Hematopoietic multipotent progenitor cell treated with erythropoietin and hydrocortisone succinate and interleukin-3 and kit ligand, for 15 days (in vitro differentiated cells): ENCODE measurements at regions not wholly inside any gene's neighbourhood (a gene's known extent, or its start where the extent isn't known, plus 50 kb on each side); places are given as distances from the start of the nearest gene placed in this dataset.

Experiments
- DNase-seq: peaks from one replicate; pipeline ENCODE4 v3.0.0-alpha.2; 2015; ENCODE audit warnings: low spot score

DNA sequence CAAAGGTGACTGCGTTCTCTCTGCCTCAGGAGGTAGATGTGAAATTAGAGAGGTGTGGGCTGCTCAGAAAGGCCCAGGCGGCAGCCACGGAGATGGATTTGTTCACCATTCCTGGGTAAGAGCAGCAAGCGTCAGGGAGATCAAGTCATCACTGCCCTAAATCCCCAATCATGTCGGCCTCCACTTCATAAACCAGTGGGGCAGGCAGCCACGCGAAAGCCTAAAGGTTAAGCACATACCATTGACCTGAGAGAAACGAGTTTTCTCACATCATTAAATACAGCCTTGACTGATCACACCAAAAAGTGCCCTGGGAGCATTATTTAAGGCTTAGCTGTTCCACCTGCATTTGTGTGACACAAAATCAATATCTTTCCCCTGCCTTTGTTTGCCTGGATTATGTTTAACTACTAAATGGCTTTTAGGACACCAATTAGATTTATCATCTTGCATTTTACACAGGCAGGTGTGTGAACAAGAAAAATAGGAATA, 50.7 kb upstream of the FOXB1 start:
- DNase-seq: no peak

DNA sequence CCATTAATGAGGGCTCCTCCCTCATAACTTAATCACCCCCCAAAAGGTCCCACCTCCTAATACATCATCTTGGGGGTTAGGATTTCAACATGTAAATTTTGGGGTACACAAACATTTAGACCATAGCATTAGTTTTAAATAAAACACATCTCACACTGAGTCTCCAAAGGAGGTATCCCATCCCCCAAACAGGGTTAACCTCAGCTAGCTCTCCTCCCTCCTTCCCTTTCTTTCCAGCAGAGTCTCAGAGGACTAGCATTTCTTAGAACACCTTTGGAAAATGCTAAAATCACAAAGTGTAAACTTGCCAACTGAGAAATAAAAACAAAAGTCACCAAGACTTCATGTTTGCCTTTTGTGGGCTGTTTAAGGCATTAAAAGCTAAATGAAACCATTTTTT, 51.2 kb upstream of the FOXB1 start:
- no peak for DNase-seq

DNA sequence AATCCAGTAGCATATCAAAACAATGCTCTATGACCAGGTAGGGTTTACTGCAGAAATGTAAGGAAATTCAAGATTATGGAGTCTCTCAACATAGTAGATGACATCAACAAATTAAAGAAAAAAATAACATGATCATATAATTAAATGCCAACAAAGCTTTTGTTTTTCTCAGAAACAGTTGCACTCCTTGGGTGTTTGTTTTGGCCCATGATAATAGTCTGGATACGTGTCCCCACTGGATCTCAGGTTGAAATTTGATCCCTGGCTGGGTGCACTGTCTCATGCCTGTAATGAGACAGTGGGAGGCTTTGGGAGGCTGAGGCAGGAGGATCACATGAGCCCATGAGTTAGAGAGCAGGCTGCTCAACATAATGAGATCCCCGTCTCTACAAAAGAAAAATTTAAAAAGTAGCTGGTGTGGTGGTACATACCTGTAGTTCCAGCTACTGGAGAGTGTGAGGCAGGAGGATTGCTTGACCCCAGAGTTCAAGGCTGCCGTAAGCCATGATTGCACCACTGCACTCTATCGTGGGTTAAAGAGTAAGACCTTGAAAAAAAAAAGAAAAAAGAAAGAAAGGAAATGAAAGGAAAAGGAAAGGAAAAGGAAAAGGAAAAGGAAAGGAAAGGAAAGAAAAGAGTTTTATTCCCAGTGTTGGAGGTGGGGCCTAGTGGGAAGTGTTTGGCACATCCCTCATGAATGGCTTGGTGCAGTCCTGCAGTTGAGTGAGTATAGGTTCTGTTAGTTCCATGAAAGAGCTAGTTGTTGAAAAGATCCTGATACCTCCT, 53.3 kb upstream of the FOXB1 start:
- no peak for DNase-seq

DNA sequence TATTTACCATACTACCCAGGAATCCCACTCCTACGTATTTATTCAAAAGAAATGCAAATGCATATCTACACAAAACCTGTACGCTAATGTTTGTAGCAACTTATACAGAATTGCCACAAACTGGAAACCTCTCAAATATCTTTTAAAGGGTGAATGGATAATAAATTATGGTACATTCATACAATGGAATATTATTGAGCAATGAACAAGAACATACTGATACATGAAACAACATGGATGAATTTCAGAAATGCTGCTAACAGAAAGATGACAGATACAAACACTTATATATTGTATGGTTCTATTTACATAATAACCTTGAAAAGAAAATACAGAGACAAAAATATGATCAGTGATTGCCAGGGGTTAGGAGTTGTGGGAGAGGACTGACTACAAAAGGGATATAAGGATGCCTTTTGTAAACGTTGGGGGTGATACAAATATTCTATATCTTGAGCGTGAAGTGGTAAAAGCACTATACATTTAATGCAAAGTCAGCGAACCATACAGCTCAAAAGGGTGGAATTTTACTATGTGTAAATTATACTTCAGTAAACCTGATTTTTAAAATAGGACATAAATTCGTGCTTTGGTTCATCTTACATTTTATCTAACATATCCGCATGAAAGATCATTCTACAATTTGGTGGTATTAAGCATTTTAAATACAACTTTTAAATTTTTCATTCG, 55.0 kb upstream of the FOXB1 start:
- DNase-seq: no peak

GRCh38 chr15:59946084-59946483, 58.0 kb upstream of the FOXB1 start:
- no peak for DNase-seq

GRCh38 chr15:59945036-59945435, 59.1 kb upstream of the FOXB1 start:
- DNase-seq: no peak

GRCh38 chr15:59941612-59942011, 62.5 kb upstream of the FOXB1 start:
- no peak for DNase-seq

- DNase-seq: no peak
These were observed 63.2 kb upstream of the FOXB1 start for GRCh38 chr15:59940928-59941327.

DNA sequence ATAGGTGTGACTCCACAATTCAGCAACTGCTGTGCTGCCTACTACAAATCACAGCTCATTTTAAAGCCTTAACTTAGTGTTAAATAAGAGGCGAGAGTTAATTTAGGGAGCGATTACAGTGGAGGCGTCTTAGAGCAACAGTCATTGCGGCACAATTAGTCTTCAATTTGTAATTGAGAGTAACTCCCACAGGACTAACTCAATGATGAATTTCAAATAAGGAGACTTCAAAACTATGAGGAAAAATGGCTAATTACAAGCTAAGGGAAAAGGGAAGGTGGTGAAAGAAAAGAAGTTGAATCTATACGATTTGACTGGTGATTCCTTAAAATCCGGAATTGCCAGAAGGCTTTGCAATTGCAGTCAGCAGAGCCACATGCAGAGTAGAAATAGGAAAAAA, 63.7 kb upstream of the FOXB1 start:
- no peak for DNase-seq

DNA sequence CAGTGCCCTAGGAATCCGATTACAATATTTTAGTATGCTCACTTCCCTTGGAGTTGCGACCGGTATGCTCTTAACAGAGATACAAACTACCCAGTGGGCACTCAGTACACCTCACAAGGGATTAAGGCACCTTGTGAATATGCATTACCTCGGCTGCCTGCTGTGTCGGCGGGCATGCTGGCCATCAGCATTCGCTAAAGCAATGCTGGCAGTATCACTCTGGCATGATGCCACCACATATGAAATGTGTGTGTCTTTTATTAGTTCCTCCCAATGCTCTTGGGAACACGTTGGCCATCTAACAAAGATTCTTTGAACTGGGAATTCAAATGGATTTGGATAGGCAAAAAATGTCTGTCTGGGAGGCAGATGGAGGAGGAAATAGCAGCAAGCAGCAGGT, 67.4 kb upstream of the FOXB1 start:
- DNase-seq: no peak

GRCh38 chr15:59933607-59934006, 70.5 kb upstream of the FOXB1 start:
- DNase-seq: no peak

- DNase-seq: no peak
These were observed 72.4 kb upstream of the FOXB1 start for GRCh38 chr15:59931646-59932261.

- DNase-seq: no peak
These were observed 79.1 kb upstream of the FOXB1 start for GRCh38 chr15:59924812-59925522.

DNA sequence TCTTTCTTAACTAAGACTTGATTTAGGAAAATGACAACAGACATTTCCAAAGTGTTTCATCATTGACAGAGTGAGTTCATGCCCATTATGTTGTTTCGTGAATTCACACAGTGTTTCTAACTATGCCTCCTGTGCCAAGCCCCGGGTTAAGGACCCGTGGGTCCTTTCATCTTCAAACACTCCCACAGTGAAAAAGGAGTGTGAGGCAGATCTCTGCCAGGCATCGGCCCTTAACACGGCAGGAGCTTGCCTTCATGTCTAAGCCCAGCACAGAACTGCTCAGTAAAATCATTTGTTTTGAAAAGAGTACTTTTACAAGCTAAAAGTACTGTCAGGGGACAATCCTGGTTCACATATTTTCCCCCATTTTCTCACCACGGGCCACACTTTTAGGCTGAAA, 80.0 kb upstream of the FOXB1 start:
- DNase-seq: no peak

DNA sequence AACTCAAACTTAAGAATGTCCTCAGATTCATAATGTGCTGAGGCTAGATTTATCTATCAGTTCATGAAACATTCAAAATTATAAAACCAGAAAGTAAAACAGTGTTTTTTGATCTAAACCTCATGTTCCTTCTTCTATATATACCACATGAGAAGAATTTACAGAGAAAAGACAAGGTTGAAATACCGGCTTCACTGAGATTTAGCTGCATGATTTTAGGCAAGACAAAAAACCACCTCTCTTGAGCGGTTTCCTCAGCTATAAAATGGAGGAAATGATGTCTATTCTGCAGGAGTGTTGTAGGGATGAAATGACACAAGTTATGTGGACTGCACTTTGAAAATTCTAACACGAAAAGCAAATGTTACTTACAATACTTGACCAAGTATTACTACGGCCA, 80.6 kb upstream of the FOXB1 start:
- DNase-seq: no peak

DNA sequence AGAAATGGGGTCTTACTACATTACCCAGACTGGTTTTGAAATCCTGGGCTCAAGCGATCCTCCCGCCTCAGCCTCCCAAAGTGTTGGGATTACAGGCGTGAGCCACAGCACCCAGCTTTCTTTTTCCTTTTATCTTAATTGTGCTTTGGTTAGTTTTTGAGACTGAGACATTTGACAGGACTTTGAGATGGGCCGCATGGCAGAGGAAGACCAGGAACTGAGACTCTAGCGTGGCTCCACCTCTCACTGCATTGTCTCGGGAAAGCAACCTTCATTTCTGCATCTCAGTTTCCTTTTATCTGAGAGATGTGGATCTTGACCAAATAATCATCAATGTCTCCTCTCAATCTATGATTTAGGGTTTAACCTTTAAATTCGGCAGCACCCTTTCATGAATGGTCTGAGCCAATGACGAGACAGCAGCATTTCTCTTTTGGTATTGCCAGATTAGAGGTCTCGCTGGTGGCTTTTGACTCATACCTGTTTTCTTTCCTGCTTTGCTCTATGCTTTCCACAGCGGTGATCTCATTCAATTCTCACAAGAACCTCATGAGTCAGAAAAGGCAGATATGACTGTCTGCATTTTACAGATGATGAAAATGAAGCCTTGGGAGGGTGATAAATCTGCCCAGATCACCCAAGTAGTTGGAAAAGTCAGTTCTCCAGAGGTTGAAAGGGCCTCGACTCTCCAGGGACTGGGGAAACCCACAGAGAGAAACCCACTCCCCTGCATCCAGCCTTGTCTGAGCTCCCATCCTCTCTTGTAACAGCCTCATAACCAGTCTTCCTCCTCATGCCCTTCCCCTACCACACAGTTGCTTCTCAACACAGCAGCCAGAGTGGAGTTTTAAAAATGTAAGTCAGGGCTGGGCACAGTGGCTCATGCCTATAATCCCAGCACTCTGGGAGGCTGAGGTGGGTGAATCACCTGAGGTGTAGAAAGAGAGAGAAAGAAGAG, 84.8 kb upstream of the FOXB1 start:
- no peak for DNase-seq

DNA sequence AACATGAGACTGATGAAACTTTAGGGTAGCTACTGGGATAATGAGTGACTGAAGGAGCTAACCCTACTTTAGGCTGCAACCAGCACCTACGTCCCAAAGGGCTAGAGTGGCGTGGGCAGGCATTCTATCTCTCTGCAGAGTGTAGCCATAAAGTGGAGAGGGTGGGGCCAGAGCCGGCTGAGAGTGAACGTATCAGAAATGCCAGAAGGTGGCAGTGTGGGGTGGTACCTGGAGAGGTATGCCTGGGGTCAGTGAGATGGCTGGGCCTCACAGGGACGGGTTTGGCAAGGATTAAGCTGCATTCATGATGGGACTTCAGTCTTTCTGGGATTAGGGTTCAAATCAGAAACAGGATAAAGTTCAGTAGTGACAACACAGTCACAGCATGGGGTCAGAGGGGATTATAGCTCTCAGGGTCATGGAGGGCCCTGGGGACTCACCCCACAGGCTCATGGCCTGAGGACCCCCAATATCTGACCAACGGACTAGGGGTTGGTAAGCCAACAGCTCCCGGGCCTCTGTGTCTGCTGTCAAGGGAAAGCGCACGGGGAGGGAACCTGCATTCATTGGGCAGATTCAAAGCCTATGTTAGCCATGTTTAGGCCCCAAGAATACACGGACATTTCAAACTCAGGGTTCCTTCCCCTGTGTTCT, 86.5 kb upstream of the FOXB1 start:
- peak; percentile 5 for DNase-seq

DNA sequence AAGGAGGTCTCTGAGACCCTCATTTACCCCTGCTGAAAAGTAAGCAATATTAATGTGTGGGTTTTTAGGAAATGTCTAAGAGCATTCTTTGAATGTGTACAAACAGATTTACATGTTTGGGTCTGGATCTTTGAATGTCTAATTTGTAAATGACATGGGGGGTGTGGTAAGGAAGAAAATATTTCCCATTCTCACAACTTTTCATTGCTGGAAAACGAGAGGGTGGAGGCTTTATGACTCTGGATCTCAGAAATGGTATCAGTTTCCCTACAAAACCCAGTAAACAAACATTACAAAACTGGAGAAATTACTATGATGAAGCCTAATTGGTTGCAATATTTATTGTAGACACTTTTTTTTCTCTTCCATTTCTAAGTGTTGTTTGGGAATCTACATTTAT, 98.1 kb upstream of the FOXB1 start:
- DNase-seq: no peak

- DNase-seq: no peak
These were observed 98.9 kb upstream of the FOXB1 start for GRCh38 chr15:59905176-59905575.

DNA sequence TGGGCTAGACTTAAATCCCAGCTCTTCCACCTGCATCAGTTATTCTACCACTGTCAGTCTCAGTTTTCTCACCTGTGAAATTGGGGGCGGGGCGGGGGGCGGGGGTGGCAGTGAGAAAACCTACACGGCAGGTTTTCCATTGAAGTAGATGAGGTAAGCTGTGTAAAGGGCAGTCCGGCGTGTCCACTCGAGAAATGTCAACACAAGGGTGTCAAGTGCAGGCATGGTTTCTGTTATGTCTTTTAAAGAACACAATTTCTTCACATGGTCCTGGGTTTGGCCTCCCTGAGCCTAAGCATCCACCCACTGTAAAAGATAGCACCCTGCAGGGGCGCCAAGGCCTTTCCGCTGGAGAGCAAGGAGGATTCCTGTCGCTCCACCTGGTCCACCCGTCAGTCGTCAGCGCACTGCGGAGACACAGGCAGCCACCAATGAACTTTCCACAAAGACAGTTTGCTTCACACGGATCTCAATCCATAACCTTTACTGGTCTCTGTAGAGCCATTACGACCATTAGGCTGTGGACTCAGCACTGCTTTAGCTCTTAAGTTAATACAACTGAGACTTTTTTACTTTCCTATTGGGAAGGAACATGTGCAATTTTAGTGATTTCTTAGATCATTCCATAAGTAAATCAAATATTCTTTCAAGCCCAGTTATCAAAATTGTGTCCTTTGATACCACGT, 99.5 kb upstream of the FOXB1 start:
- DNase-seq: no peak
